Activated CD4-positive, alpha-beta memory T cell treated with anti-CD3 and anti-CD28 coated beads for 36 hours (primary cell): ENCODE measurements at regions not wholly inside any gene's neighbourhood (a gene's known extent, or its start where the extent isn't known, plus 50 kb on each side); places are given as distances from the start of the nearest gene placed in this dataset.

Experiments
- CTCF ChIA-PET: fragments of 350-600 bp; sonication (Branson Sonifier 250); formaldehyde crosslinking; loops from one replicate; lab custom pipeline; 2021; ENCODE audit warnings: antibody characterized with exemption, inconsistent platforms; lab: Charles Lee
- POLR2A ChIA-PET: fragments of 350-600 bp; sonication (Branson Sonifier 250); formaldehyde crosslinking; loops from one replicate; lab custom pipeline; 2021; ENCODE audit warnings: antibody characterized with exemption; lab: Charles Lee
- DNase-seq: peaks from one replicate; pipeline ENCODE4 v3.0.0-alpha.2; 2020
- H3K27ac Mint-ChIP-seq: one replicate; pipeline ENCODE4 v1.8.0; 2021; ENCODE audit warnings: mixed read lengths
- H3K27me3 Mint-ChIP-seq: one replicate; pipeline ENCODE4 v1.8.0; 2021; ENCODE audit warnings: mixed read lengths
- H3K36me3 Mint-ChIP-seq: one replicate; pipeline ENCODE4 v1.8.0; 2021; ENCODE audit warnings: mixed read lengths
- H3K4me1 Mint-ChIP-seq: one replicate; pipeline ENCODE4 v1.8.0; 2021; ENCODE audit warnings: low read depth, mixed read lengths
- H3K4me3 Mint-ChIP-seq: one replicate; pipeline ENCODE4 v1.8.0; 2021; ENCODE audit warnings: mild to moderate bottlenecking, mixed read lengths
- H3K9me3 Mint-ChIP-seq: one replicate; pipeline ENCODE4 v1.8.0; 2021; ENCODE audit warnings: mixed read lengths
- intact Hi-C: fragments of 100-400 bp; cut with micrococcal nuclease; formaldehyde crosslinking; loops from one replicate; pipeline ENCODE4 v1.15.1; 2023

DNA sequence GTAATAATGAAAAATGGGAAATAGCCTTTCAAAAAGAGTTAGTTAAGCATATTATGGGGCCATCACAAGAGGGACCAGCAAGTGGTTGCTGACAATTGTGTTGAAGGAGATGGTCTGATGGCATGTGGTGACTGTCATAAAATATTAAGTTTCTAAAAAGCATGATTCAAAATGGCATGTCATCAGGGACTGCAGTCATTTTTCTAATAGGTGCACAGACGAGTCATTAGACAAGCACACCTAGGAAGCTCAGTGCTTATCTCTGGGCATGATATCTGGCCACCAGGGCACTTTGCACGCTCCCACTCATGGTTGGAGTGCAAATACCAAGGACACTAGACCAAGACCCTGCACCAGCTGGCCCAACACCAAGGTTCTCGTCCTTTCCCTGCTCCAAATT is 226.5 kb downstream of the ANKRD60 start:
- intact Hi-C loops = no loop called here
- no peak overlapping the region for H3K4me3 Mint-ChIP-seq
- no peaks in the 10 kb centered on the region for H3K4me1 Mint-ChIP-seq
- no peaks in the 10 kb centered on the region for H3K36me3 Mint-ChIP-seq
- CTCF ChIA-PET = no interaction called here
- H3K27ac Mint-ChIP-seq = no peak overlapping the region
- no peak for DNase-seq
- peaks cover 17% of the 10 kb centered on the region for H3K27me3 Mint-ChIP-seq
- POLR2A ChIA-PET = no interaction called here
- H3K9me3 Mint-ChIP-seq = no peaks in the 10 kb centered on the region

DNA sequence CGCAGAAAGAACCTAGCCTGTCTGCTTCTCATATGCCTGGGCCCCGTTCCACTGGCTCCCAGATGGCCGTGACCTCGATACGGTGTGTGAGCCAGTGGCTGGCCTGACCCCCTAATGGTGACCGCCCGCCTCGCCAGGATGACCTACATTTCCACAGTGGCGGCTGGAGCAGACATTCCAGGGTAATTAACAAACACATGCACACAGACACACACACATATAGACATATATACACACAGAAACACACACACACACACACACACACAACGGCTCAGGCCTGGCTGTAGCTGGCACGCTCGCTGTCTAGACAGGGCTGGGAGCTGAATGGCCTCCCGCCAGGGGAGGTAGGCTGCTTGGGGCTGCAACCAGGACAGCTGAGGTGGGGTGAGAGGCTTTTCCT is 227.1 kb downstream of the ANKRD60 start:
- ChIA-PET CTCF (no interaction called here), POLR2A (no interaction called here)
- no peak overlapping the region for H3K27ac Mint-ChIP-seq
- H3K9me3 Mint-ChIP-seq = no peaks in the 10 kb centered on the region
- H3K36me3 Mint-ChIP-seq = no peaks in the 10 kb centered on the region
- H3K4me3 Mint-ChIP-seq = no peak overlapping the region
- peaks cover 17% of the 10 kb centered on the region for H3K27me3 Mint-ChIP-seq
- no peak for DNase-seq
- intact Hi-C loops = no loop called here
- H3K4me1 Mint-ChIP-seq = no peaks in the 10 kb centered on the region

DNA sequence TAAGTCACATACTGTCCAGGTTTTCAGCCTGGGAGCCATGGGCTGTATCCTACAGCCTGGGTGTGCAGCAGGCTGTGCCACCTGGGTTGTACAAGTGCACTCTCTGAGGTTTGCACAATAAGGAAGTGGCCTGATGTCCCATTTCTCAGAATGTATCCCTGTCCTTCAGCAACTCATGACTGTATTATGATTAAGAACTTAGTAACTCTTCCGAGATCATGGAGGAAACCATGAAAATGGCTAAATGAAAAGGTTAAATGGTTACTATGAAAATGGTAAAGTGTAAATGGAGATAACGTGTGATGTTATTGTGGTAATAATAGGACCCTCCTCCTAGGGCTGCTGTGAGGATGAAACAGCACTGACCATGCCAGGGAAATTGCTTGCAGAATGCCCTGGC is 227.6 kb downstream of the ANKRD60 start:
- Mint-ChIP-seq H3K4me3 (no peak overlapping the region), H3K36me3 (no peaks in the 10 kb centered on the region), H3K4me1 (no peaks in the 10 kb centered on the region), H3K9me3 (no peaks in the 10 kb centered on the region), H3K27ac (no peak overlapping the region), H3K27me3 (peaks cover 16% of the 10 kb centered on the region)
- ChIA-PET POLR2A (no interaction called here), CTCF (no interaction called here)
- intact Hi-C loops = no loop called here
- DNase-seq = no peak

DNA sequence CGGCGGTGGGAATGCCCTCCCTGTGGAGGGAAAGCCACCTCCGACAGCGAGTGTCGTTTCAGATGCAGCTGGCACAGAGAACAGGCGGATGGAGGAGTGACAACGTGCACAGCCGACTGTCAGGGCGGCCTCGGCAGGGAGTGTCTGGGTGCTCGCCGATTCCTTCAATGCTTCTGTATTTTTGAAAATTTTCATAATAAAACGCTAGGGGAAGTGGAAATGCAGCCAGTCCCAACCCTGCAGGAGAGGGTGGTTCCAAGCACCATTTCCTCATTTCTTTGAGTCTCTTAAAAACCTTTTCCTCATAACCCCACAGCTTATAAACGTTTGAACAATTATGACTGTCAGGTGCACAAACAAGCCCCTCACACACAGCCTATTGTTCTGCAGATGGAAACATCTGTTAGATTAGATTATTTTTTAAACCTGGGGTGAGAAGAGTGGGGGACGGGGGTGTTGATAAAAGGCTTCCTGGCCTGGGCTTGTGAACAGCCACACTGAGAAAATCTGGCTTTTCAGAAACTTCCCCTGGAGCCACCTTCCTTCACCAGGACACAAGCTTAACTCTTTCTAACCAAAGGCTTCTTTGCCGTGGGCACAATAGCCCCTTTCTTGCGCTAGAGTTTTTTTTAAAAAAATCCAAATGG is 228.9 kb downstream of the ANKRD60 start:
- no peaks in the 10 kb centered on the region for H3K36me3 Mint-ChIP-seq
- no peak overlapping the region for H3K27ac Mint-ChIP-seq
- no peaks in the 10 kb centered on the region for H3K4me1 Mint-ChIP-seq
- H3K27me3 Mint-ChIP-seq = peaks cover 15% of the 10 kb centered on the region
- no peak overlapping the region for H3K4me3 Mint-ChIP-seq
- no peaks in the 10 kb centered on the region for H3K9me3 Mint-ChIP-seq
- POLR2A ChIA-PET = no interaction called here
- intact Hi-C loops = no loop called here
- CTCF ChIA-PET = no interaction called here
- no peak for DNase-seq

DNA sequence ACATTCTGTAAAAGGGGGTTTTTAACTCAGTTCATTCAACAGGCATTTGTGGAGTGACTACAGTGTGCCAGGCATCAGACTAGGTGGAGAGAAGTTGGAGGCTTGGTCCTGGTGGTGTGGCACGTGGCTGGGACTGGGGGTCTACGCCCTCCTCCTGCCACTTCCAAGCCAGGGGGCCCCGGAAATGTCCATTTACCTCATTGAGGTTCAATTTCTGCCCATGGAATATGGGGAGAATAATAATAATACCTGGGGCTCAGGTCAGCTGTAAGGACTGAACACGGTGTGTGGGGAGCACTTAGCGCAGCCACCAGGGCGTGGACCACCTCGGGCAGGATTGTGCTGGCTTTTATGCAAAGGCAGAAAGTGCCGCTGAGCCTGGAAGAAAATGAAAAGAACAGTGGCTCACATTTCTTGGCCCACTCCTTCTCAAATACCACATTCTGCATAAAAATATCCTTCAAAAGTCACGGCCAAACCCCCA is 229.4 kb downstream of the ANKRD60 start:
- CTCF ChIA-PET = no interaction called here
- Mint-ChIP-seq H3K27me3 (peaks cover 15% of the 10 kb centered on the region), H3K9me3 (no peaks in the 10 kb centered on the region), H3K4me3 (no peak overlapping the region), H3K36me3 (no peaks in the 10 kb centered on the region), H3K4me1 (no peaks in the 10 kb centered on the region), H3K27ac (no peak overlapping the region)
- intact Hi-C loops = no loop called here
- no peak for DNase-seq
- POLR2A ChIA-PET = no interaction called here

DNA sequence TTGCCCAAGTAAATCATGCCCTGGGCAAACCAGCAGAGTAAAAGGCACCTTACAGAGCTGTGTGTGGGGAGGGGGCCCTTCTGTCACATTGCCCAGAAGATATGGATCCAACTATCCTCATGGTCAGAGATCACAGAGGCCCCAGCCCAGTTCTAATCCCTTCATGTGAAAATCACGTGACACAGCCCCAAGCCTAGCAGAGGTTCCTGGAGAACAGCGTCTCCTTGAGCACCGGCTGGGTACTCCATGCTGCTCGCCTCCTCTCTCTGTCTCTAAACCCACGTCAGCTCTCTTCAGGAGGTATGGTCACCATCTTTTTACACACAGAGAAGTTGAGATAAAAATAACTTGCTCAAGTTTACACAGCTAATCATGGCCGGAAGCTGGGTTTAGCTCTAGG is 230.2 kb downstream of the ANKRD60 start:
- POLR2A ChIA-PET = no interaction called here
- no peak overlapping the region for H3K27ac Mint-ChIP-seq
- intact Hi-C loops = no loop called here
- H3K4me3 Mint-ChIP-seq = no peak overlapping the region
- H3K9me3 Mint-ChIP-seq = no peaks in the 10 kb centered on the region
- no peaks in the 10 kb centered on the region for H3K36me3 Mint-ChIP-seq
- no peak for DNase-seq
- no peaks in the 10 kb centered on the region for H3K4me1 Mint-ChIP-seq
- CTCF ChIA-PET = no interaction called here
- H3K27me3 Mint-ChIP-seq = peaks cover 15% of the 10 kb centered on the region

DNA sequence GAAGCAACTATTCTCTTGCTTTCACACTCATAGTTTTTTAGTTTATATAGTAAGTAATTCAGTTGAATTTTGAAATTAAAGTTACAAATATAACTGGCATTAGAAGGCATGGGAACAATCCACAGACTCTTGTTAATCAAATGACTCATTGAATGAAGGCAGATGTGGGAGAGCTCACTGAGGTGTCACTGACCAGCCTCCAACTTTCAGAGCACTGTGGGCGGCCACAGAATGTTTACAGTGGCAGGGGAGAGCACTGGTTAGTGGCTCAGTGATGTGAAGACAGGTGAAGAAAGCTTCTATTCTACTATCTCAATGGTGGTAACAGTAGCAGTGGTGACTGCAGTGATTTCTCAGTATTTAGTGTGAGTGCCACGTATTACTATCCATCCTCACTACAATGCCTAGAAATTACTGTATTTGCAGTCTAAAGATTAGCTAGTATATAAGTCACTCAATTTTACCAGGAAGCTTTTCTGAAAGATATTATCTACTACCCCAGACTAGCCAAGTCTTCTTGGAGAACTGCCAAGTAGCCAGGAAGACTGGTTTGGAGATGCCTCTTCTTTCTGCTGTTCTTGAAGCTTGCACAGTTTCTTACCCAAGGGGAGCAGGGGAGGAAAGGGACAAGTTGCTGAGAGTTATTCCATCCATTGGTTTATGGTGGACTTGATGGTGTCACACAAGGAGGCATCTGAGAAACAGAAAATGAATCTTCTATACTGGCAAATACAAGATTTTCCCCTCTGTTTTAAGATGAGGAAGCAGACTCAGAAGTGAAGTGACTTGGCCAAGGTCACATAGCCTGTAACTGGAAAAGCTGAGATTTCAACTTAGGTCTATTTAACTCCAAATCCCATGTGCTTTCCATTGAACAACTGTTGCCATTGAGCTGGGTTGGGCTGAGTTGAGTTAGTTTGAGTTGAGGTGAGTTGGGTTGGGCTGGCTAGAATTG is 231.2 kb downstream of the ANKRD60 start:
- no peaks in the 10 kb centered on the region for H3K36me3 Mint-ChIP-seq
- POLR2A ChIA-PET = no interaction called here
- no peak overlapping the region for H3K4me3 Mint-ChIP-seq
- no peaks in the 10 kb centered on the region for H3K9me3 Mint-ChIP-seq
- no peak overlapping the region for H3K27ac Mint-ChIP-seq
- intact Hi-C loops = no loop called here
- CTCF ChIA-PET = no interaction called here
- H3K27me3 Mint-ChIP-seq = peaks cover 15% of the 10 kb centered on the region
- DNase-seq = peak; percentile 18
- no peaks in the 10 kb centered on the region for H3K4me1 Mint-ChIP-seq

DNA sequence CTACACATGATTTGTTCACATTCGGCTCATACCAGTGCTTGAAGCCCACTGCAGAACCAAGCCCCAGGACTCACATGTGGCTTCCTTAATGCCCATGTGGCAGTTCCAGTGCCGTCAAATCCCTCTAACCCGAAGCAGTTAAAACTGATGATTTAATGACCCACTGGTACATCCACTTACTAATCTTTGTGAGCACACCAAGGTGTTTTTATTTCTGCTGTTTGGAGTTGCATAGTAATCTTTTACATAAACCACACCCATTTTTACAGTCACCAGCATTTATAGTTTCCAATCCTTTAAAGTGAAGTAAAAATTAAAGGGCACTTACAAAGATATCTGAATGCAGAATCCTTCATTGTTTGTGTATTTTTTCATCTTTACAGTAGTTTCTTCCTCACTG is 232.0 kb downstream of the ANKRD60 start:
- Mint-ChIP-seq H3K9me3 (no peaks in the 10 kb centered on the region), H3K36me3 (no peaks in the 10 kb centered on the region), H3K27ac (no peak overlapping the region), H3K27me3 (peaks cover 15% of the 10 kb centered on the region), H3K4me1 (no peaks in the 10 kb centered on the region), H3K4me3 (no peak overlapping the region)
- CTCF ChIA-PET = no interaction called here
- intact Hi-C loops = no loop called here
- POLR2A ChIA-PET = no interaction called here
- DNase-seq = no peak

DNA sequence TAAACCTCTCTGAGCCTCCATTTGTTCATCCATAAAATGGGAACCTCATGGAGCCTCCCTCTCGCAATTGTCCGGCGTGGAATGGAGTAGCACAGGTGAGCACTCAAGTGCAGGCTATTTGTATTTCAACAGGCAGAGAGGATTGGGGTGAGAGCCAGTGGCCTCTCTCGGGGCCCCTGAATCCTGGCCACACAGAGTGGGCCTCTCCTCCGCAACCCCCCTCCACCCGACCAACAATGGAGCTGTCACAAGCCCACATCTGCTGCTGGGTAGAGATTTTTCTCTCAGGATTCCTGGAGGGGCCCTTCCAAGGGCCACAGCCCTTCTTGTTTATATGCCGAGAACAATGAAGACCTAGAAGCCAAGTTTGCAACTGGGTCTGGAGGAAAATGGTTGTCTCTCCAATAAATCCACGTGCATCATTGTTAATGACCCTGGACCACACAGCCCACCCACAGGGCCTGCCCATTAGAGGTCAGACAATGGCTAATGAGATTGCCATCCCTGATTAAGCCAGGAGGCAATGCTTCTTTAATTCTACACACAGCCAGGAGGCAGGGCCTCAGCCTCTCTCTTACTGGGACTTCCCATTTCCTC is 233.0 kb downstream of the ANKRD60 start:
- Mint-ChIP-seq H3K4me1 (no peaks in the 10 kb centered on the region), H3K9me3 (no peaks in the 10 kb centered on the region), H3K27ac (no peak overlapping the region), H3K4me3 (no peak overlapping the region), H3K36me3 (no peaks in the 10 kb centered on the region), H3K27me3 (peaks cover 13% of the 10 kb centered on the region)
- intact Hi-C loops = no loop called here
- ChIA-PET CTCF (no interaction called here), POLR2A (no interaction called here)
- no peak for DNase-seq

DNA sequence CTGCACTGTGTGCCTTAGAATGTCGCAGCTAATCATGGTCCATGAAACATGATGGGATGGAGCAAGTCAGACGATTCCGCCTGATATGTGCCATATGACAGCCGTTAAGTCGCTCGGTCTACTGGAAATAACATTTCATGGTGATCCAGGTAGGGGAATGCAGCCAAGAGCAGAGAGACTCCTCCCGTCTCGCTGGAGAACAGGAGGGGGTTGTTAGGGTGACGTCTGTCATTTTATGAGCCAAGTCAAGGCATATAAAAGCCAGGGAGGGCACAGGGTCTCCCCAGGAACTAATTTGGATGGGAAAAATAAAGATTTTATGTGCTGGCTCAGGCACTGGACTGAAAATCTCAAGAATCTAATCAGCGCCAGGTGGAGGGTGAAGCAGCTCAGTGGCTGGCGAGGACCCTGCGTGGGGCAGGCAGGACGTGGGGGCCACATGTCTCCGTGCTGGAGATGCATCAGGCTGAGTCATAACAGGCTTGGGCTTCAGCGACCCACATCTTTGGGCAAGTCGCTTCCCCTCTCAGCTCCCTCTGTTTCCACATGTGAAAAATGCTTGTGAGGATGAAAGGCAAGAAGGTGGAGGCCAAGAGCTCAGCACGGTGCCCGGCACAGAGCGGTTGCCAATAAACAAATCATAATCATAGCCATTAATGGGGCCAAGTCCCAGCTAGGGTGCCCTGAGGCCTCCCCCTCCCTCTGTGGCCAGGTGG is 234.6 kb downstream of the ANKRD60 start:
- peaks cover 10% of the 10 kb centered on the region for H3K27me3 Mint-ChIP-seq
- no peak overlapping the region for H3K27ac Mint-ChIP-seq
- CTCF ChIA-PET = no interaction called here
- H3K4me1 Mint-ChIP-seq = no peaks in the 10 kb centered on the region
- no peak for DNase-seq
- no peaks in the 10 kb centered on the region for H3K36me3 Mint-ChIP-seq
- H3K9me3 Mint-ChIP-seq = no peaks in the 10 kb centered on the region
- POLR2A ChIA-PET = no interaction called here
- intact Hi-C loops = no loop called here
- H3K4me3 Mint-ChIP-seq = no peak overlapping the region

DNA sequence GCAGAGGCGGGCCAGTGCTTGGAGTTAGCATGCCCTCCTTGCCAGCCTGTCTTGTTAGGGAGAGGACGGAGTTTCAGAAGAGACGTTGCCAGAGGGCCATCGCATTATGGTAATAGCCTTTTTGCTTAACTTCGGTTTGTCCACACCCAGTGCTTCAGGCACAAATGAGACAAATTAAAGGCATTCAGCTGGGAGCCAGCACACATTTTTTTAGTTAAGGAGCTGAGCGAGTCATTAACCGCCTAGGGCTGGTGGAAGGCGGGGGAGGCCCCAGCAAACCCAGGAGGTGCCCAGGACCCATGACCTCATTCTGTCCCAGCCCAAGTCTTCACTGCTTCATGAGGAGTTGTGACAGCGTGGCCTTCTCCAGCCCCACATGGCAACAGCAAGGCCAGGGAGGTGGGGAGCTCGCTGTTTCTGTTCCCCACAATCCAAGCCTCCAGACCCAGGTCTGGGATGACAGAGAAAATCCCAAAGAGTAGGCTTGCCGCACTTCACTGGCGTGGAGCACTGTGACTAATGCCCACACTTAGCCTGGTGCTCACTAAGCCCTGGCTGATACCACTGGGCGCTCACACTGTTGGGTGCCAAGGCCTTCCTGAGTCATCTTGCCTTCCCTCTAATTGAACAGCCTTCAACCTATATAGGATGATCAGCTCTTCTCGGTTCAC is 237.1 kb downstream of the ANKRD60 start:
- no peaks in the 10 kb centered on the region for H3K4me1 Mint-ChIP-seq
- H3K9me3 Mint-ChIP-seq = no peaks in the 10 kb centered on the region
- peaks cover 6% of the 10 kb centered on the region for H3K27me3 Mint-ChIP-seq
- H3K36me3 Mint-ChIP-seq = no peaks in the 10 kb centered on the region
- DNase-seq = peak; percentile 20
- ChIA-PET CTCF (no interaction called here), POLR2A (no interaction called here)
- H3K4me3 Mint-ChIP-seq = no peak overlapping the region
- H3K27ac Mint-ChIP-seq = no peak overlapping the region
- intact Hi-C loops = no loop called here
